ENCODE measurements at regions not wholly inside any gene's neighbourhood (a gene's known extent, or its start where the extent isn't known, plus 50 kb on each side); places are given as distances from the start of the nearest gene placed in this dataset.

DNA sequence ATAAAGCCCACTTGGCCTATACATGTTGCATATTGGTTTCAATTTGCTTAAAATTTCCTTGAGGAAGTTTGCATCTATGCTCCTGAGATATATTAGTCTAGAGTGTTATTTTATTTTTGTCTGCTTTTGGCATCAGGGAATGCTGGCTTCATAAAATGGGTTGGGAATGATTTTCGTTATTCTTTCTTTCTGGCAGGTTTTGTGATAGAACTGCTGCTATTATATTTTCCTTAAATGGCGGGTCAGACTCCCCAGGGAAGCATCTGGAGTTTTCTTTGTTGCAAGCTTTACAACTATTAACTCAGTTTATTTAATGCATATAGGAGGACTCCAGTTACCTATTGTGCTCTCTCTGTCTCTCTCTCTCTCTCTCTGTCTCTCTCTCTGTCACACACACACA, 82.0 kb upstream of the WDR17 start:
- no peaks in the 10 kb centered on the region for H3K36me3 ChIP-seq (ENCODE audit: control insufficient read depth, insufficient read depth, low read length)
- WGBS, 2 experiments (ENCODE audit: insufficient coverage in 2 of 2), result 20 to 53% methylated on average over 1 to 2 of the region's 2 CpGs
- no peaks in the 10 kb centered on the region for H3K4me1 ChIP-seq (ENCODE audit: control insufficient read depth, insufficient read depth, low read length, poor library complexity, severe bottlenecking)
- no peak overlapping the region for H3K4me3 ChIP-seq (ENCODE audit: extremely low read depth, insufficient read depth, low read length, poor library complexity, severe bottlenecking)
- no peak overlapping the region for H3K27ac ChIP-seq (ENCODE audit: low read depth, low read length, severe bottlenecking)
- H3K9me3 ChIP-seq (ENCODE audit: control insufficient read depth, low read length), result no peaks in the 10 kb centered on the region

GRCh38 chr4:175986668-175987067, 79.0 kb upstream of the WDR17 start:
- 90% methylated on average over 1 of the region's 1 CpG; no CpG with 5 or more reads in 1 of the 2 experiments for WGBS, 2 experiments (ENCODE audit: insufficient coverage in 2 of 2)
- Histone ChIP-seq H3K27ac (ENCODE audit: low read depth, low read length, severe bottlenecking) (no peak overlapping the region), H3K4me3 (ENCODE audit: extremely low read depth, insufficient read depth, low read length, poor library complexity, severe bottlenecking) (no peak overlapping the region), H3K9me3 (ENCODE audit: control insufficient read depth, low read length) (no peaks in the 10 kb centered on the region), H3K36me3 (ENCODE audit: control insufficient read depth, insufficient read depth, low read length) (no peaks in the 10 kb centered on the region), H3K4me1 (ENCODE audit: control insufficient read depth, insufficient read depth, low read length, poor library complexity, severe bottlenecking) (no peaks in the 10 kb centered on the region)

DNA sequence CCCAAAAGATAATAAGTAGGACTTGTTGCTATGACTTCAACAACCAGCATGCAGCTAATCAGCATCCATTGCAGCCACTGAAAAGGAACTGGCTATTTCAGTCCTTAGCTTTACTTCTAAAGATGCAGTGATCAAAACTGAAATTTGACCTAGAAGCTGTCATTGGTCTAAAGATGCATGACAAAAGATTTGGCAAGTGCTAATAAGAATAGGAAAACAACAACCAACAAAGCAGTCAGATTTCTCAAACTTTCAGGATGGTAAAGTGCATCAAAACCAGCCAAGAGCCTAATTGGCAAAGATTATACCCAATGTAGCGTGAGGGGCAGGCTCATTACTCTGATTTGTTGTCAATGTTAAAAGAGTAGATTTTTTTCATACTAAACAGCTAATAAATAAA, 77.1 kb upstream of the WDR17 start:
- no CpG with 5 or more reads among the region's 1 CpG for WGBS, 2 experiments (ENCODE audit: insufficient coverage in 2 of 2)
- Histone ChIP-seq H3K4me3 (ENCODE audit: extremely low read depth, insufficient read depth, low read length, poor library complexity, severe bottlenecking) (no peak overlapping the region), H3K9me3 (ENCODE audit: control insufficient read depth, low read length) (no peaks in the 10 kb centered on the region), H3K27ac (ENCODE audit: low read depth, low read length, severe bottlenecking) (no peak overlapping the region), H3K36me3 (ENCODE audit: control insufficient read depth, insufficient read depth, low read length) (no peaks in the 10 kb centered on the region), H3K4me1 (ENCODE audit: control insufficient read depth, insufficient read depth, low read length, poor library complexity, severe bottlenecking) (no peaks in the 10 kb centered on the region)

DNA sequence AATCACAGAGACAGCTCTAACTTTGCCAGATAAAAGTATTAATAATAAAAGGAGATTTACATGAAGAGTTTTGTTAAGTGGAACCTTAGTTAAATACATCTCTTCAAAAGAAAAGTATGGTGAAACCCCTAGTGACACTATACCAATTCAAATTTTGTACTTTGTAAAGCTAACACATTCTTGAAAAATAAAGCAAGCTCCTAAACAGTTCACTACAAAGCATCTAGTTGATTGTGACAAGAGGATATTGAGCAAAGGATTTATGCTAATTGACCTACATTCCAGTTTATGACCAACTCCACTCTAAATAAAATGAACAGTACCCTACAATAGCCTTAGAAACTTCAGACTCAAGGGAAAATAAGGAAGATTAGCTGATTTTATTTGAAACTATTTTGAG, 69.4 kb upstream of the WDR17 start:
- no peak overlapping the region for H3K4me3 ChIP-seq (ENCODE audit: extremely low read depth, insufficient read depth, low read length, poor library complexity, severe bottlenecking)
- H3K9me3 ChIP-seq (ENCODE audit: control insufficient read depth, low read length), result no peaks in the 10 kb centered on the region
- no peak overlapping the region for H3K27ac ChIP-seq (ENCODE audit: low read depth, low read length, severe bottlenecking)
- no peaks in the 10 kb centered on the region for H3K4me1 ChIP-seq (ENCODE audit: control insufficient read depth, insufficient read depth, low read length, poor library complexity, severe bottlenecking)
- H3K36me3 ChIP-seq (ENCODE audit: control insufficient read depth, insufficient read depth, low read length), result no peaks in the 10 kb centered on the region

DNA sequence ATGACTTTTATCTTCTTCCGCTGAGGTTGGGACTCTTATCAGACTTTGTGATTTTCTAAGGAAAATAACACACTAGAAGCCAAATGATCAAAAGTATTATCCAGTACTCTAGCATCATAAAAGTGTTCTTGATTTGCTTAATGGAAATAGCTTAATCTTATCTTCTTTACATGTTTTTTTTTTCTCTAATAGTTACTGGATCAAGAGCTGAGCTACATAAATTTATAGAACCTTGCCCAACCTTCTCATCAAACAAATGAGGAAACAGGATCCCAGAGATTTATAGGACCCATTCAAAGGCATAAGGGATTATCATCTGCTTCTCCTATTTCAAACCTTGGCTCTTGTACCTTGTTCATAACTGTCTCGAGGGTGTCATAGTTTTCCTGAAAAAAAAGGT, 68.3 kb upstream of the WDR17 start:
- H3K9me3 ChIP-seq (ENCODE audit: control insufficient read depth, low read length), result no peaks in the 10 kb centered on the region
- H3K4me3 ChIP-seq (ENCODE audit: extremely low read depth, insufficient read depth, low read length, poor library complexity, severe bottlenecking), result no peak overlapping the region
- H3K36me3 ChIP-seq (ENCODE audit: control insufficient read depth, insufficient read depth, low read length), result no peaks in the 10 kb centered on the region
- H3K4me1 ChIP-seq (ENCODE audit: control insufficient read depth, insufficient read depth, low read length, poor library complexity, severe bottlenecking), result no peaks in the 10 kb centered on the region
- H3K27ac ChIP-seq (ENCODE audit: low read depth, low read length, severe bottlenecking), result no peak overlapping the region
- 100% methylated on average over 1 of the region's 2 CpGs; no CpG with 5 or more reads in 1 of the 2 experiments for WGBS, 2 experiments (ENCODE audit: insufficient coverage in 2 of 2)

GRCh38 chr4:175998782-175999181, 66.9 kb upstream of the WDR17 start:
- Histone ChIP-seq H3K27ac (ENCODE audit: low read depth, low read length, severe bottlenecking) (no peak overlapping the region), H3K36me3 (ENCODE audit: control insufficient read depth, insufficient read depth, low read length) (no peaks in the 10 kb centered on the region), H3K4me1 (ENCODE audit: control insufficient read depth, insufficient read depth, low read length, poor library complexity, severe bottlenecking) (no peaks in the 10 kb centered on the region), H3K9me3 (ENCODE audit: control insufficient read depth, low read length) (no peaks in the 10 kb centered on the region), H3K4me3 (ENCODE audit: extremely low read depth, insufficient read depth, low read length, poor library complexity, severe bottlenecking) (no peak overlapping the region)

GRCh38 chr4:175999944-176000343, 65.7 kb upstream of the WDR17 start:
- Histone ChIP-seq H3K4me3 (ENCODE audit: extremely low read depth, insufficient read depth, low read length, poor library complexity, severe bottlenecking) (no peak overlapping the region), H3K36me3 (ENCODE audit: control insufficient read depth, insufficient read depth, low read length) (no peaks in the 10 kb centered on the region), H3K27ac (ENCODE audit: low read depth, low read length, severe bottlenecking) (no peak overlapping the region), H3K4me1 (ENCODE audit: control insufficient read depth, insufficient read depth, low read length, poor library complexity, severe bottlenecking) (no peaks in the 10 kb centered on the region), H3K9me3 (ENCODE audit: control insufficient read depth, low read length) (no peaks in the 10 kb centered on the region)
- 71 to 100% methylated on average over 1 to 2 of the region's 2 CpGs for WGBS, 2 experiments (ENCODE audit: insufficient coverage in 2 of 2)

DNA sequence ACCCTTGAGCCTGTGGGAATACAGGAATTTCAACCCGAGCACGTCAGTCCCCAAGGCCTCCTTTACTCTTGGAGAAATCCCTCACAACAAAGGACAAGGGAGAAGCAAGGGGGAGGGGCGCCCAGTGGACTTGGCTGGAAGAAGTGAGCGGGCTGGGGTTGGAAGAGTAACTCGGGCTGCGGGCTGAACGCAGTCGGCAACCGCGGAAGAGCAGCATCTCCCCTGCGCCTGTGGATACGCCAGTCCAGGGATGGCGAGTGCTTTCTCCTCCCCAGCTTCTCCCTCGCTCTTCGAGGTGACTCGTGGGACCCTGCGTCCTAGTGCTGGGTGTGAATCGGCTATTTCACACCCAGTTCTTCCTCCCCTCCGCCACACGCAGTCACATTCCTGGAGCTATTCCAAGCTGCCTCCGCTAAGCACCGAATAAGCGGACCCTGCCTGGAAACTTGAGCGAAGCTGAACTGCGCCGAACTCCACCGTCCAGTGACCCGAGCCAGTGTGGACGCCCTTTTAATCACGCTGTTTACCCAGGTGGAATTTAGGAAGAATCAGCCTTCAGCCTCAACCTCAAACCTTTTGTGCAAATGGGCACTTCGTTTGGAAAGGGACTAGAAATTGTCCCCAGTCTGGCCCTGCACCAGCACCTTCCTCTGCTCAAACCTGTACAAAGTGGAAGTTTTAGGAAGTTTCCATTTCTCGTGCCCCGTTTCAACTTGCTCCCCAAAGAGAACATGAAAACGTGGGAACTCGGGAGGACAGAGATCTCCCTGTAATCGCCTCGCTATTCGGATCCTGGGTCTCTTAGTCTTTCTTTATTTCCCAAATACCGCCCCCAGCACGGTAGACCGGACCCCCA, 64.3 kb upstream of the WDR17 start:
- 0 to 1% methylated on average over 32 to 34 of the region's 41 CpGs for WGBS, 2 experiments (ENCODE audit: insufficient coverage in 2 of 2)
- Histone ChIP-seq H3K4me3 (ENCODE audit: extremely low read depth, insufficient read depth, low read length, poor library complexity, severe bottlenecking) (peak overlapping the region; percentile 53), H3K36me3 (ENCODE audit: control insufficient read depth, insufficient read depth, low read length) (no peaks in the 10 kb centered on the region), H3K9me3 (ENCODE audit: control insufficient read depth, low read length) (no peaks in the 10 kb centered on the region), H3K4me1 (ENCODE audit: control insufficient read depth, insufficient read depth, low read length, poor library complexity, severe bottlenecking) (no peaks in the 10 kb centered on the region), H3K27ac (ENCODE audit: low read depth, low read length, severe bottlenecking) (peak overlapping the region; percentile 73)

DNA sequence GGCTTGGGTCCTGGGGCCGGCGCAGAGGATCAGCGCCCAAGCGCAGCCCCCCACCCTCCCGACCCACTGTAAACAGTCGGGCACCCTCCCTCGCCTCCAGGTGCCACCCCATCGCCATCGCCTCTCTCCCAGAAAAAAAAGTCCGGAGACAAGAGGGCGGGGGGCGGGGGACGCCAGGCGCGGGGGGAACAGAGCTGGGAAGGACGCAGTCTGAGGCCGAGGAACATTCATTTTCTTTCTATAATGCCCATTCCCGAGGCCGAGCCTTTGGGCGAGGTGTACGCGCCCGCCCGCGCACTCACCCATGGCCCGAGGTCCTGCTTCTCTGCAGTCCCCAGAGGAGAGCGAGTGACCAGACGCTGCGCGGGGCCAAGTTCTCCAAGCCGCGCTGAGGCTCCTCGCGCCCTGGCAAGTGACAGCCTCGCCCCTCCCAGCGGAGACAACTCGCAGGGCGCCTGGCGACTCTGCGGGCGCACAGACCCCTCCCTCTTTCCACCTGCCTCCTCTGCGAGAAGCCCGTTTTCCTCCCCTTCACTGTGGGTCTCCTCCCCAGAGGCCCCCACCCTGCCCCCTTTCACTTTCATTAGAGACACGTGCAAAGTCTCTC, 63.5 kb upstream of the WDR17 start:
- no peaks in the 10 kb centered on the region for H3K9me3 ChIP-seq (ENCODE audit: control insufficient read depth, low read length)
- H3K4me1 ChIP-seq (ENCODE audit: control insufficient read depth, insufficient read depth, low read length, poor library complexity, severe bottlenecking), result no peaks in the 10 kb centered on the region
- 0% methylated on average over 30 to 39 of the region's 44 CpGs for WGBS, 2 experiments (ENCODE audit: insufficient coverage in 2 of 2)
- H3K27ac ChIP-seq (ENCODE audit: low read depth, low read length, severe bottlenecking), result no peak overlapping the region
- peak overlapping the region; percentile 53 for H3K4me3 ChIP-seq (ENCODE audit: extremely low read depth, insufficient read depth, low read length, poor library complexity, severe bottlenecking)
- no peaks in the 10 kb centered on the region for H3K36me3 ChIP-seq (ENCODE audit: control insufficient read depth, insufficient read depth, low read length)

- Histone ChIP-seq H3K4me3 (ENCODE audit: extremely low read depth, insufficient read depth, low read length, poor library complexity, severe bottlenecking) (no peak overlapping the region), H3K9me3 (ENCODE audit: control insufficient read depth, low read length) (no peaks in the 10 kb centered on the region), H3K27ac (ENCODE audit: low read depth, low read length, severe bottlenecking) (no peak overlapping the region), H3K36me3 (ENCODE audit: control insufficient read depth, insufficient read depth, low read length) (no peaks in the 10 kb centered on the region), H3K4me1 (ENCODE audit: control insufficient read depth, insufficient read depth, low read length, poor library complexity, severe bottlenecking) (no peaks in the 10 kb centered on the region)
- 57 to 100% methylated on average over 1 of the region's 3 CpGs for WGBS, 2 experiments (ENCODE audit: insufficient coverage in 2 of 2)
These were observed 59.9 kb upstream of the WDR17 start for GRCh38 chr4:176005766-176006165.

GRCh38 chr4:176009254-176009653, 56.4 kb upstream of the WDR17 start:
- no CpG with 5 or more reads among the region's 2 CpGs for WGBS, 2 experiments (ENCODE audit: insufficient coverage in 2 of 2)
- H3K9me3 ChIP-seq (ENCODE audit: control insufficient read depth, low read length), result no peaks in the 10 kb centered on the region
- H3K36me3 ChIP-seq (ENCODE audit: control insufficient read depth, insufficient read depth, low read length), result no peaks in the 10 kb centered on the region
- H3K4me3 ChIP-seq (ENCODE audit: extremely low read depth, insufficient read depth, low read length, poor library complexity, severe bottlenecking), result no peak overlapping the region
- no peaks in the 10 kb centered on the region for H3K4me1 ChIP-seq (ENCODE audit: control insufficient read depth, insufficient read depth, low read length, poor library complexity, severe bottlenecking)
- no peak overlapping the region for H3K27ac ChIP-seq (ENCODE audit: low read depth, low read length, severe bottlenecking)

All from mesodermal cell (in vitro differentiated cells).